Cardiac fibroblast (primary cell): ENCODE measurements at regions not wholly inside any gene's neighbourhood (a gene's known extent, or its start where the extent isn't known, plus 50 kb on each side); places are given as distances from the start of the nearest gene placed in this dataset.
"Not testable (repeated sequence)": the region's sequence is repeated elsewhere in the genome, so short reads cannot be mapped to it uniquely, and the experiment has no call there.

Experiments
- DNase-seq, 2 donors: peaks; one replicate each; pipeline versions ENCODE4 v3.0.0 to v3.0.0-alpha.2; 2010; ENCODE audit warnings: low read depth in 2 of 2
- H3K4me3 ChIP-seq, 2 donors: replicated peaks in 1 of 2; 1 replicate in 1 of 2; 2 replicates in 1 of 2; pipeline ENCODE4 v1.5.1; 2011; ENCODE audit warnings: low read depth in 2 of 2, low read length in 2 of 2, mild to moderate bottlenecking in 2 of 2, moderate library complexity in 1 of 2
- CTCF ChIP-seq: IDR thresholded peaks from one replicate; pipeline ENCODE4 v1.5.1; 2011; ENCODE audit warnings: low read depth, mild to moderate bottlenecking, low read length, inconsistent platforms

- TF ChIP-seq CTCF = no peak
- H3K4me3 ChIP-seq = no peak overlapping the region
- DNase-seq = no peak
Measured at GRCh38 chr7:37577412-37577811, 106.2 kb upstream of the GPR141 start.

DNA sequence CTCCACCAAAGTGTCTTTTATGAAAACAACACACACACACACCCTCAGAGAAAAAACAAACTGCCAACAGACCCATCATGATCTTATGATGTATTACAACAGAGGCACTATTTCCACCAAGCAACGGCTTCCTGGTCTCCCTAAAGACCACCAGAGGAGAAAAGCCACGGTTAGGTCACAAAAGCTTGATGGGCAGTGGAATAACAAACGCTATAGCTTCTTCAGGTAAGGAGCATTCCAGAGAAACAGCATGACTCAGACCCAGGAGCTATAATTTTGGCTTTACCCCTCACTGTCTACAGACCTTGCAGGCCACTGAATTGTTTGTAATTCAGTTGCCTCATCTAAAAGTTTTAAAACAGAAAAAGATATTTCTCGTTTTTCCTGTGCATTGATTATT lies 105.7 kb upstream of the GPR141 start:
- no peak overlapping the region for H3K4me3 ChIP-seq
- DNase-seq = no peak
- TF ChIP-seq CTCF = no peak

- no peak overlapping the region for H3K4me3 ChIP-seq
- no peak for DNase-seq
- no peak for TF ChIP-seq CTCF
Measured at GRCh38 chr7:37578350-37578749, 105.2 kb upstream of the GPR141 start.

DNA sequence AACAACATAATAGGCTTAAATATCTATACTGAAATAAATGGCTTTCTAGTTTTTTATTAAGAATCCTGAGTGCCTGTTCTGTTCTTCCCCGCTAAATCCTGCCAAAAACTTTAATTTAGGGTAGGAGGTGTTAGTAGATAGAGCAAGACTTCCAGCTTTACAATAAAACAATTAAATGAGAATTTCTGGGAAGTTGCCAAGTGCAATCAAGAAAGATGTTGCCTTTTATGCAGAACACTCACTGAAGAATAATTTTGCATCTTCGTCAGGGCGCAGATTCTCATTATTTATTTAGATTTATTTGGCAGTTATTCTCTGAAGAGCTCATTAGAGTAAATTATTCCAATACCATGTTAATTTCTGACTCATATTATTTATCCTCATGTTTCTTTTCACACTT lies 103.2 kb upstream of the GPR141 start:
- no peak for DNase-seq
- TF ChIP-seq CTCF = no peak
- H3K4me3 ChIP-seq = no peak overlapping the region

DNA sequence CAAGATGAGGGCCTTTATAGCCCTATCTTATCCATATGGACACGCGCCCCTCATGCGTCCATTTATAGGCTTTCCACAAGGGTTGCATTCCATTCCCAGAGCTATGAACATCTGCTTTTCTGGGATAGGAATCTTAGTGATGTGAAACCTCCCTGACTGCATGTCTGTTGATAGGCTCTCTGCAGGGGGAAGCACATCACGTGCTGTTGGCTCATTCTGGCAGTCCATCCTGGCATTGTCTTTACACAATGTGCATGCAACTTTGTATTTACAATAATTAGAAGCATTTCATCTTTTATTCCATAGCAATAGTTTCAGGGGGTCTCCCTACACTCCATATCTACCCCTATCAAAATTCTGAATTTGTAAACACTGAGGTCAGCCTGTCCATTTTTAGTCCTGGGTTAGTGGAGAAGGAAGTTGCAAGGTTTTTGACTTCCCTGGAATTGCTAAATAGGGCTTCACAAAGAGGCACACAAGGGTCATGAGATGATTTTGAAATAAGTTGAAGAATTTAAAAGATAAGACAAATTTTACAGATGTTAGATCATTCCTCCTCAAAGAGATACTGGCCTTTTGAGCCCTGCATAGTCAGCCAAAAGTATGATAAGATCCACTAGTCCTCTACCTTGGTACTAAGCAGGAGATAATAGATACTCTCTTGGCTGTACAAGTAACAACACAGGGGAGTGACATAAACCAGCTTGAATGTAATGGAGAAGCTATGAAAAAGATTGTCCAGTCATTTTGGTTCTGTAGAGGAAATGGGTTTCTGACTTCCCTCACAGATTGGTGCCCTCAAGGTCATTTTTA lies 98.7 kb upstream of the GPR141 start:
- H3K4me3 ChIP-seq, DNase-seq: not testable (repeated sequence)

DNA sequence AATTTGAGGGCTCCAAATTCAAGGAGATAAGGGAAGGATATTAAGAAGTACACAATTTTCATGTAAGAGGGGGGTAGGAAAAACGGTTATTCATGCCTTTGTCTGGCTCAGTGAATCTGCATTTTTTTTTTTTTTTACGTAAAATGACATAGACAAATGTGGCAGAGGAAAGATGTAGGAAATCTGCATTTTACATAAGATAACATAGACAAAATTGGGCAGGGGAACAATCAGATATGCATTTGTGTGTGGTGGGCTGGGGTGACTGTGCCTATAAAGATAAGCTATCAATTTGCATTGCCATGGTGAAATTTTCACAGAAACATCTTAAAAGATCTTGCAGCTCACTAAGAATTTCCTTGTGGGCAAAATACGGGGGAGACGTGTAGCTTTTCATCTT lies 92.7 kb upstream of the GPR141 start:
- H3K4me3 ChIP-seq = no peak overlapping the region
- DNase-seq = no peak
- no peak for TF ChIP-seq CTCF

GRCh38 chr7:37592366-37592765 lies 91.2 kb upstream of the GPR141 start:
- H3K4me3 ChIP-seq = no peak overlapping the region
- no peak for TF ChIP-seq CTCF
- DNase-seq = no peak
